A549 (cell line): ENCODE measurements at regions not wholly inside any gene's neighbourhood (a gene's known extent, or its start where the extent isn't known, plus 50 kb on each side); places are given as distances from the start of the nearest gene placed in this dataset.

Source experiments
- CTCF ChIP-seq: fragments of >200 bp; sonication (Bioruptor Twin); formaldehyde crosslinking; IDR thresholded peaks from 3 replicates; pipeline ENCODE4 v1.5.1; 2016
- EHF ChIP-seq: fragments of 250-450 bp; sonication (Bioruptor Pico); IDR thresholded peaks from 2 replicates; pipeline ENCODE4 v1.5.0; 2020; ENCODE audit warnings: mild to moderate bottlenecking
- ESRRA ChIP-seq: fragments of 150-350 bp; IDR thresholded peaks from 2 replicates; pipeline ENCODE4 v1.6.1; 2014; ENCODE audit warnings: mild to moderate bottlenecking, low read length, borderline replicate concordance
- NFE2L2 ChIP-seq: fragments of 150-350 bp; conservative IDR thresholded peaks from 2 replicates; pipeline ENCODE4 v1.6.1; 2014; ENCODE audit warnings: low read length
- POLR2A ChIP-seq: IDR thresholded peaks from 2 replicates; pipeline ENCODE4 v1.6.1; 2012; ENCODE audit warnings: mild to moderate bottlenecking, low read length
- RAD21 ChIP-seq, 2 experiments: fragments of >200 bp in 1 of 2; sonication (Bioruptor Twin) in 1 of 2; formaldehyde crosslinking in 1 of 2; IDR thresholded peaks in 1 of 2; conservative IDR thresholded peaks in 1 of 2; 2 replicates in 1 of 2; 3 replicates in 1 of 2; pipeline ENCODE4 v1.6.1; 2012 to 2018; ENCODE audit warnings: inconsistent platforms in 1 of 2
- REST ChIP-seq: fragments of 200-600 bp; sonication (generic); IDR thresholded peaks from 2 replicates; pipeline ENCODE4 v1.6.1; 2016; ENCODE audit warnings: antibody characterized with exemption, mild to moderate bottlenecking, moderate library complexity
- ZNF302 ChIP-seq: fragments of 250-450 bp; sonication (Bioruptor Pico); IDR thresholded peaks from 2 replicates; pipeline ENCODE4 v1.9.0; 2021; ENCODE audit warnings: inconsistent platforms, mild to moderate bottlenecking, moderate library complexity
- TF ChIP-seq, protein P1 (sequence below): IDR thresholded peaks from 2 replicates; pipeline ENCODE4 v1.6.1; 2012; ENCODE audit warnings: low read depth, borderline replicate concordance

- TF ChIP-seq ZNF302 (CRISPR knock-in tag) (no peak), REST (no peak), CTCF (no peak), POLR2A (no peak), RAD21 (conservative IDR thresholded peaks at IDR 0.05 in 1 of 2, IDR thresholded peaks at IDR 0.05 in 1 of 2) (no peak), ESRRA (no peak), NFE2L2 (no peak), EHF (CRISPR knock-in tag) (no peak)
- TF ChIP-seq, protein P1, sequence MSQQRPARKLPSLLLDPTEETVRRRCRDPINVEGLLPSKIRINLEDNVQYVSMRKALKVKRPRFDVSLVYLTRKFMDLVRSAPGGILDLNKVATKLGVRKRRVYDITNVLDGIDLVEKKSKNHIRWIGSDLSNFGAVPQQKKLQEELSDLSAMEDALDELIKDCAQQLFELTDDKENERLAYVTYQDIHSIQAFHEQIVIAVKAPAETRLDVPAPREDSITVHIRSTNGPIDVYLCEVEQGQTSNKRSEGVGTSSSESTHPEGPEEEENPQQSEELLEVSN = no peak
Measured at GRCh38 chr6:165937564-165938358, 229.9 kb downstream of the TBXT start.
